Loucy (cell line): ENCODE measurements at regions not wholly inside any gene's neighbourhood (a gene's known extent, or its start where the extent isn't known, plus 50 kb on each side); places are given as distances from the start of the nearest gene placed in this dataset.

ENCODE experiments used
- H2AFZ ChIP-seq: fragments of 200-600 bp; sonication (generic); 2 replicates; pipeline ENCODE4 v1.6.0; 2016; ENCODE audit warnings: antibody characterized with exemption, mild to moderate bottlenecking, low read length, moderate library complexity
- H3F3A ChIP-seq: fragments of 200-600 bp; 2 replicates; pipeline ENCODE4 v1.6.0; 2016; ENCODE audit warnings: antibody characterized with exemption, low read depth, mild to moderate bottlenecking
- H3K27me3 ChIP-seq: fragments of 200-600 bp; sonication (generic); 2 replicates; pipeline ENCODE4 v1.6.1; 2014; ENCODE audit warnings: low read length, mild to moderate bottlenecking; ENCODE audit not compliant: insufficient read depth, poor library complexity, severe bottlenecking
- H3K36me3 ChIP-seq: fragments of 200-600 bp; sonication (generic); 2 replicates; pipeline ENCODE4 v1.6.1; 2016; ENCODE audit warnings: low read length; ENCODE audit not compliant: insufficient read depth
- H3K4me1 ChIP-seq: fragments of 200-600 bp; sonication (generic); 2 replicates; pipeline ENCODE4 v1.5.1; 2014; ENCODE audit warnings: low read length, mild to moderate bottlenecking; ENCODE audit not compliant: insufficient read depth, poor library complexity, severe bottlenecking
- H3K4me2 ChIP-seq: fragments of 200-600 bp; sonication (generic); 2 replicates; pipeline ENCODE4 v1.6.0; 2014; ENCODE audit warnings: antibody characterized with exemption, low read length, low read depth, mild to moderate bottlenecking; ENCODE audit not compliant: poor library complexity, severe bottlenecking
- H3K4me3 ChIP-seq: fragments of 200-600 bp; sonication (generic); 2 replicates; pipeline ENCODE4 v1.5.1; 2014; ENCODE audit warnings: low read length, mild to moderate bottlenecking, mixed read lengths; ENCODE audit not compliant: poor library complexity, severe bottlenecking
- H3K79me2 ChIP-seq: fragments of 200-600 bp; sonication (generic); 2 replicates; pipeline ENCODE4 v1.6.1; 2014; ENCODE audit warnings: low read length; ENCODE audit not compliant: insufficient read depth
- H3K9ac ChIP-seq: fragments of 200-600 bp; sonication (generic); 2 replicates; pipeline ENCODE4 v1.6.0; 2014; ENCODE audit warnings: mild to moderate bottlenecking, low read depth, low read length, moderate library complexity; ENCODE audit not compliant: poor library complexity, severe bottlenecking
- H3K9me2 ChIP-seq: fragments of 200-600 bp; sonication (generic); replicated peaks from 2 replicates; pipeline ENCODE4 v1.6.1; 2016; ENCODE audit warnings: low read depth, low read length, mixed read lengths
- H3K9me3 ChIP-seq: fragments of 200-600 bp; sonication (generic); 2 replicates; pipeline ENCODE4 v1.6.1; 2014; ENCODE audit warnings: mild to moderate bottlenecking, antibody characterized with exemption, low read length, low read depth; ENCODE audit not compliant: insufficient read depth
- H4K20me1 ChIP-seq: fragments of 200-600 bp; sonication (generic); 2 replicates; pipeline ENCODE4 v1.6.0; 2014; ENCODE audit warnings: antibody characterized with exemption, low read length, mild to moderate bottlenecking; ENCODE audit not compliant: insufficient read depth, poor library complexity, severe bottlenecking
- CTCF ChIP-seq: fragments of 200-600 bp; sonication (generic); conservative IDR thresholded peaks from 2 replicates; pipeline ENCODE4 v1.5.1; 2014; ENCODE audit warnings: mild to moderate bottlenecking, antibody characterized with exemption, low read length
- EZH2phosphoT487 ChIP-seq: fragments of 200-600 bp; IDR thresholded peaks from 2 replicates; pipeline ENCODE4 v1.6.1; 2018; ENCODE audit warnings: antibody characterized with exemption, mild to moderate bottlenecking, moderate library complexity, borderline replicate concordance

- Histone ChIP-seq H3K36me3 (no peaks in the 10 kb centered on the region), H4K20me1 (no peaks in the 10 kb centered on the region), H3K27me3 (no peaks in the 10 kb centered on the region), H3F3A (no peaks in the 10 kb centered on the region), H3K79me2 (no peaks in the 10 kb centered on the region), H3K9ac (no peak overlapping the region), H3K9me3 (no peaks in the 10 kb centered on the region), H2AFZ (no peak overlapping the region), H3K4me1 (no peaks in the 10 kb centered on the region), H3K9me2 (no peaks in the 10 kb centered on the region), H3K4me2 (no peak overlapping the region), H3K4me3 (no peak overlapping the region)
- TF ChIP-seq CTCF (no peak), EZH2phosphoT487 (no peak)
Measured at GRCh38 chr2:156652691-156653090, 216.5 kb downstream of the GPD2 start.

DNA sequence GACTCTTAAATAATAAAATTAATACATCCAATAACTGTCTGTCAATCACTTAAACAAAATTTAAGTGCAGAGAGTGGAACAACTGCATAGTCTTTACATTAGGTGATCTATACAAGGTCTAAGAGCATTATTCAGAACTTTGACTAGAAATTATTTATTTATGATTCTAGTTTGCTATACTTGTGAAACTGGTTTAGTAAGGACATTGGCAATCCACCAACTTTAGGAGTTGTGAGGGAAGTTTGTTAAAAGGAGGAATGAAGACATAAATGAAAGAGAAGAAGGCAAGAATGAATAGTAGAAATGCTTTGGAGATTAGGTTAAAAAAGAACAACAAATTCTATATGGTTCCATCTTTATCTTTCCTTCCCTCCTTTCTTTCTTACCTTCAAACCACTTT lies 217.5 kb downstream of the GPD2 start:
- no peak overlapping the region for H3K9ac ChIP-seq
- no peaks in the 10 kb centered on the region for H3K4me1 ChIP-seq
- no peak overlapping the region for H3K4me3 ChIP-seq
- H3K9me3 ChIP-seq: no peaks in the 10 kb centered on the region
- TF ChIP-seq EZH2phosphoT487: no peak
- TF ChIP-seq CTCF: no peak
- no peaks in the 10 kb centered on the region for H4K20me1 ChIP-seq
- H3F3A ChIP-seq: no peaks in the 10 kb centered on the region
- no peaks in the 10 kb centered on the region for H3K79me2 ChIP-seq
- H2AFZ ChIP-seq: no peak overlapping the region
- H3K9me2 ChIP-seq: no peaks in the 10 kb centered on the region
- no peak overlapping the region for H3K4me2 ChIP-seq
- H3K36me3 ChIP-seq: no peaks in the 10 kb centered on the region
- no peaks in the 10 kb centered on the region for H3K27me3 ChIP-seq

- Histone ChIP-seq H3K9me3 (no peaks in the 10 kb centered on the region), H3K27me3 (no peaks in the 10 kb centered on the region), H3K4me1 (no peaks in the 10 kb centered on the region), H3K9me2 (no peaks in the 10 kb centered on the region), H4K20me1 (no peaks in the 10 kb centered on the region), H3K9ac (no peak overlapping the region), H3K36me3 (no peaks in the 10 kb centered on the region), H2AFZ (no peak overlapping the region), H3F3A (no peaks in the 10 kb centered on the region), H3K4me3 (no peak overlapping the region), H3K4me2 (no peak overlapping the region), H3K79me2 (no peaks in the 10 kb centered on the region)
- TF ChIP-seq CTCF (no peak), EZH2phosphoT487 (no peak)
Measured at GRCh38 chr2:156657809-156658208, 221.6 kb downstream of the GPD2 start.
